ENCODE measurements at regions not wholly inside any gene's neighbourhood (a gene's known extent, or its start where the extent isn't known, plus 50 kb on each side); places are given as distances from the start of the nearest gene placed in this dataset.

DNA sequence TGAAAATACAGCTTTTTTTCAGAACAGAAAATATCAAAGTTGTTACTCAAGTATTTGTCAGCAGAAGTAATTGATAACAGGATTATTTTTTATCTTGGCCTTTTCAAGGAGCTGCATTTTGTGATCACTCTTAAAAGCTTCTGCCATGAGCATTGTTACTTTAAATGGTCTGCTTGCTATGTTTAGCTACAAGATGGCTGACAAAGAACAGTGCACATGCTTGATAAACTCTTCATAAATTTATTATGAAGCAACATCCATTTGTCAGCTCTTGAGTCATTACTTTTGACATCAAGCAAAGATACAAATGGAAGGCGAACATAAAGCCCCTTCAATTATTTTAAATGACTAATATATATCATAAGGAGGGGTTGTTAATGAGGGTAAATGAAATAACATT is 205.4 kb upstream of the RPS6KA3 start:
- TF ChIP-seq, protein P1, sequence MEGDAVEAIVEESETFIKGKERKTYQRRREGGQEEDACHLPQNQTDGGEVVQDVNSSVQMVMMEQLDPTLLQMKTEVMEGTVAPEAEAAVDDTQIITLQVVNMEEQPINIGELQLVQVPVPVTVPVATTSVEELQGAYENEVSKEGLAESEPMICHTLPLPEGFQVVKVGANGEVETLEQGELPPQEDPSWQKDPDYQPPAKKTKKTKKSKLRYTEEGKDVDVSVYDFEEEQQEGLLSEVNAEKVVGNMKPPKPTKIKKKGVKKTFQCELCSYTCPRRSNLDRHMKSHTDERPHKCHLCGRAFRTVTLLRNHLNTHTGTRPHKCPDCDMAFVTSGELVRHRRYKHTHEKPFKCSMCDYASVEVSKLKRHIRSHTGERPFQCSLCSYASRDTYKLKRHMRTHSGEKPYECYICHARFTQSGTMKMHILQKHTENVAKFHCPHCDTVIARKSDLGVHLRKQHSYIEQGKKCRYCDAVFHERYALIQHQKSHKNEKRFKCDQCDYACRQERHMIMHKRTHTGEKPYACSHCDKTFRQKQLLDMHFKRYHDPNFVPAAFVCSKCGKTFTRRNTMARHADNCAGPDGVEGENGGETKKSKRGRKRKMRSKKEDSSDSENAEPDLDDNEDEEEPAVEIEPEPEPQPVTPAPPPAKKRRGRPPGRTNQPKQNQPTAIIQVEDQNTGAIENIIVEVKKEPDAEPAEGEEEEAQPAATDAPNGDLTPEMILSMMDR (IDR thresholded peaks at IDR 0.05; ENCODE audit: borderline replicate concordance, control extremely low read depth, extremely low read depth, insufficient read depth, missing control alignments), result no peak
- in situ Hi-C loops (cut with MboI; ENCODE audit: low sequenced_read_pairs, unreplicated experiment), result no loop called here
- no peak for DNase-seq (ENCODE audit: low spot score)

DNA sequence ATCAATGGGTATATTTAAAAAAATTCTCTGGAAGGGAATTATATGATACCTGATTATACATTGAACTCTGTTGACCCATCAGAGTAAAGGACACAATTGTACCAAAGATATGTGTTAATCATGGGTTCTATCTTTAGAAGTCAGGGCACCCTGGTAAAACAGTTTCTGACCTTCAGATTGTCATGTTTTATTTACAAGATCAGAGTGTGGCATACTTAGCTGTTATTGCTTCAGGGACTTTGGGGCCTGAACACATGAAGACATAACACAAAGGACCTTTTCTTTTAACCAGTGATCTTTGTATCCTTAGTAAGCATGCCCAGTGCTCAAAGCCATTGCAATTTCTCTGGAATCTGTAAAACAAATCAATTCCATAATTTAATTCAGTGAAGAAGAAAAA is 204.8 kb upstream of the RPS6KA3 start:
- in situ Hi-C loops (cut with MboI; ENCODE audit: low sequenced_read_pairs, unreplicated experiment), result no loop called here
- TF ChIP-seq, protein P1 (IDR thresholded peaks at IDR 0.05; ENCODE audit: borderline replicate concordance, control extremely low read depth, extremely low read depth, insufficient read depth, missing control alignments), result no peak
- no peak for DNase-seq (ENCODE audit: low spot score)

DNA sequence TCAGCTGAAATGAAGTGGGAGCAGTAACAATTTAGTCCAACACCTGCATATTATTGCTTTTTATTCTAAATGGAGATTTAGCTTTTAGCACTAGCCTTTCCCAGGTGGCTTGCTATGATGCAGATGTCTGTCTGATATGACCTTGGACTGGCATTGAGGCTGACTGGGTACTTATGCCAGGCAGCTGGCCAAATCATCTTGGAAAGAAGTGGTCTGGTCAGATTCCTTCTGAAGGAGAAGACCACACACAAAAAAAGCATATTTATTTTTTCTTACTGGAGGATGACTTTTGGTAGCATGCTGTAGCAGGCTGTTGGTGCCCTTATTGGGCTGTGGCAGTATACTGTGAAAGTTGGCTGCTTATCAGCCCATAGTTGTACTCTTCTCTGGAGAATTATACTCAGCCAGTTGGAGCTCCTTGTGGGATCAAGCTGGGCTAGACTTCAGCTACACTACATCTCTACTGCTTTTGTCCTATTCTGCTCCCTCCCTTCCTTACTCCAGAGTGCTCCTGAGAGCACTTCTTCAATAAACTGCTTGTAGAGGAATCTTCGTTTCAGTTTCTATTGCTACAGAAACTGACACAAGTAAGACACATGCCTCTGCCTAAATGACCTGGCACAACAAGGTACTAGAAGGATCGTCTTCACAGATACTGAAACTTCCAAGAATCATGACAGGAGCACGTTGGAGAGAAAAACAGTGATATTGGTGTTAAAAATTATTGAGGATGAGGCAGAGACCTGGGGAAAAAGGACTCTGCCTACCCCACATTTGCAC is 196.8 kb upstream of the RPS6KA3 start:
- TF ChIP-seq, protein P1 (IDR thresholded peaks at IDR 0.05; ENCODE audit: borderline replicate concordance, control extremely low read depth, extremely low read depth, insufficient read depth, missing control alignments), result no peak
- in situ Hi-C loops (cut with MboI; ENCODE audit: low sequenced_read_pairs, unreplicated experiment), result no loop called here
- DNase-seq (ENCODE audit: low spot score), result no peak

DNA sequence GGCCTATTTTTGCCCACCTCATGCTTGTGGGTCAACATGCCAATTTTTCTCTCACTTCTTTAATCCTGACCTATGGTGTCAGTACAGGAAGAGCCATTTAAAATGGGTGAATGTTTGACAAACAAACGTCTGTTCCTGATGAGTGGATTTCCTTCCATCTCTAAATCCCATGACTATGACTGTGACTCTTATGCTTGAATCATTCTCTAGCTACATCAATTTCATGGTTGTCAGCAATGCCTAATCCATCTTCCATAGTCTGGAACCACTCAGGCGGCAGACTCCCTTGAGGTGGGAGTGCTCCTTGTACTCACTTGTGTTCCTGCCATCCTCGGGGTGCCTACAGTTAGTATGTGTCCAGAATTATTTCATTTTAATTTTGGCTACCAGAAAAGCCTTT is 194.9 kb upstream of the RPS6KA3 start:
- TF ChIP-seq, protein P1 (IDR thresholded peaks at IDR 0.05; ENCODE audit: borderline replicate concordance, control extremely low read depth, extremely low read depth, insufficient read depth, missing control alignments), result no peak
- in situ Hi-C loops (cut with MboI; ENCODE audit: low sequenced_read_pairs, unreplicated experiment), result no loop called here

DNA sequence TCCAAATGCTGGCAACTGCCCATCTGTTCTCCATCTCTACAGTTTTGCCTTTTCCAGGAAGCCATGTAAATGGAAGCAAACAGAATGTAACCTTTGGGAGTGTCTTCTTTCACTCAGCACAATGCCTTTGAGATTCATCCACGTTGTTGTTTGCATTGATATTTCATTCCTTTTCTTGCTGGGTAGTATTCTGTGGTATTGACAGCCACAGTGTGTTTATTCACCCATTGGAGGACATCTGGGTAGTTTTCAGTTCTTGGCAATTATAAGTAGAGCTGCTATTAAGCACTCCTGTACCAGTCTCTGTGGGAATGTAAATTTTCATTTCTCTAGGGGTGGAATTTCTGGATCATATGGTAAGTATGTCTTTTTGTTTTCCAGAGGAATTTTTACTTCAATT is 194.3 kb upstream of the RPS6KA3 start:
- TF ChIP-seq, protein P1 (IDR thresholded peaks at IDR 0.05; ENCODE audit: borderline replicate concordance, control extremely low read depth, extremely low read depth, insufficient read depth, missing control alignments), result no peak
- in situ Hi-C loops (cut with MboI; ENCODE audit: low sequenced_read_pairs, unreplicated experiment), result no loop called here
- no peak for DNase-seq (ENCODE audit: low spot score)

More for the DNA sequence above, 194.9 kb upstream of the RPS6KA3 start:
- DNase-seq (ENCODE audit: low spot score), result no peak

DNA sequence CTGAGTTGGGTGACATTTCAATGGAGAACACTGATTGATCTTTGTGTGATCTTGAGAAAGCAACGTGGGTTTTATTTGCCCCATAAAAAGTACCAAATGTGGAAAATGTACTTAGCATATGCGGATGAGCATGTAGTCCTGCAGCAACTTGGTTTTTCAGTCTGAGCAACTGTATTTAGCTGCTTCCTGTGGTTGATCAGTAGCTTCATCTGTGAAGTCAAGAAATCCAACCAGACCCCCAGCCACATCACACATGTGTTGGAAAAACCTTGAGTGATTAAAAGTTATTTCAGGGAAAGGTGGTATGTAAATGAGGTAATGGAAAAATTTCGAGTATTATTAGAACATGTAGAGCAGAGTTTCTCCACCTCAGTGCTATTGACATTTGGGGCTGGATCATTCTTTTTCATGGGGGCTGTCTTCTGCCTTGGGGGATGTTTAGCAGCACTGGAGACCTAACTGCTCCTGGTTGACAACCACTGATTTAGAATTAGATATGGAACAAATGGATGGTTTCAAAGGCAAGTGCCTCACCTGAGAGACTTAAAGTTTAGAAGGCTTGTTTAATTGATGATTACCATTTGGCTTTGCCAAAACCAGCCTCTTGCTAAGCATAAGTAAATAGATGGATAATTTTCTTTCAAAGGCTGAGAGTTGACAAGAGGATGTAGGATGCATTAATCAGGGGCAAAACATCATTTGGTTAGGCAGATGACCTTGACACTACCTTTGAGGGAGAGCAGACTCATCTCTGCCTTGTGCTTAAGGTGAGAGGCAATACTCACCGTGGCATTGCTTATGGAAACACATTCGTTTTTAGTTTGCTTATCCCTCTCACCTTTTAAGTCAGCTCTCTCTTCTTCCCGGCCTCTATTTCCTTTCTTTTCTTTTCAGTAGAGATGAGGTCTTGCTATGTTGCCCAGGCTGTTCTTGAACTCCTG is 193.0 kb upstream of the RPS6KA3 start:
- TF ChIP-seq, protein P1 (IDR thresholded peaks at IDR 0.05; ENCODE audit: borderline replicate concordance, control extremely low read depth, extremely low read depth, insufficient read depth, missing control alignments), result no peak
- DNase-seq (ENCODE audit: low spot score), result no peak
- in situ Hi-C loops (cut with MboI; ENCODE audit: low sequenced_read_pairs, unreplicated experiment), result no loop called here
